ENCODE measurements at regions not wholly inside any gene's neighbourhood (a gene's known extent, or its start where the extent isn't known, plus 50 kb on each side); places are given as distances from the start of the nearest gene placed in this dataset.
"Not testable (repeated sequence)": the region's sequence is repeated elsewhere in the genome, so short reads cannot be mapped to it uniquely, and the experiment has no call there.

GRCh38 chr6:9225441-9225871 lies 790.1 kb upstream of the SLC35B3 start:
- Mint-ChIP-seq H3K4me3 (no peak overlapping the region; the same call in 1 of the 2 replicates), H3K4me1 (ENCODE audit: low read depth) (peaks cover 16% of the 10 kb centered on the region), H3K27me3 (ENCODE audit: insufficient read depth) (no peaks in the 10 kb centered on the region), H3K9me3 (no peaks in the 10 kb centered on the region), H3K36me3 (ENCODE audit: low read depth) (no peaks in the 10 kb centered on the region), H3K27ac (no peak overlapping the region)
- peak; percentile 36 for DNase-seq
- no peak for TF ChIP-seq CTCF (IDR thresholded peaks at IDR 0.05)

- DNase-seq, result peak; percentile 22
- no peak overlapping the region for H3K27ac Mint-ChIP-seq
- H3K4me3 Mint-ChIP-seq, result no peak overlapping the region
- H3K4me1 Mint-ChIP-seq (ENCODE audit: low read depth), result peaks cover 16% of the 10 kb centered on the region
- H3K27me3 Mint-ChIP-seq (ENCODE audit: insufficient read depth), result peaks cover 2% of the 10 kb centered on the region
- no peaks in the 10 kb centered on the region for H3K36me3 Mint-ChIP-seq (ENCODE audit: low read depth)
- H3K9me3 Mint-ChIP-seq, result no peaks in the 10 kb centered on the region
- no peak for TF ChIP-seq CTCF (IDR thresholded peaks at IDR 0.05)
Measured at GRCh38 chr6:9224539-9224938, 789.2 kb upstream of the SLC35B3 start.

GRCh38 chr6:9213717-9214116 lies 778.4 kb upstream of the SLC35B3 start:
- not testable (repeated sequence) for H3K9me3 Mint-ChIP-seq; DNase-seq; H3K4me1 Mint-ChIP-seq (ENCODE audit: low read depth); H3K27me3 Mint-ChIP-seq (ENCODE audit: insufficient read depth); H3K4me3 Mint-ChIP-seq; H3K27ac Mint-ChIP-seq; H3K36me3 Mint-ChIP-seq (ENCODE audit: low read depth)

GRCh38 chr6:9208966-9209365 lies 773.6 kb upstream of the SLC35B3 start:
- Mint-ChIP-seq H3K9me3 (peaks cover 6% of the 10 kb centered on the region; the same call in 1 of the 2 replicates), H3K27ac (no peak overlapping the region), H3K4me3 (no peak overlapping the region), H3K27me3 (ENCODE audit: insufficient read depth) (no peaks in the 10 kb centered on the region; the same call in 1 of the 2 replicates), H3K36me3 (ENCODE audit: low read depth) (no peaks in the 10 kb centered on the region), H3K4me1 (ENCODE audit: low read depth) (peaks cover 27% of the 10 kb centered on the region)
- TF ChIP-seq CTCF (IDR thresholded peaks at IDR 0.05), result no peak
- DNase-seq, result no peak

- H3K27ac Mint-ChIP-seq, result no peak overlapping the region
- no peaks in the 10 kb centered on the region; the same call in 1 of the 2 replicates for H3K27me3 Mint-ChIP-seq (ENCODE audit: insufficient read depth)
Measured at GRCh38 chr6:9205645-9206044, 770.3 kb upstream of the SLC35B3 start.

GRCh38 chr6:9204171-9204570 lies 768.8 kb upstream of the SLC35B3 start:
- Mint-ChIP-seq H3K4me1 (ENCODE audit: low read depth) (peaks cover 26% of the 10 kb centered on the region), H3K9me3 (peaks cover 6% of the 10 kb centered on the region; the same call in 1 of the 2 replicates), H3K27me3 (ENCODE audit: insufficient read depth) (no peaks in the 10 kb centered on the region), H3K27ac (no peak overlapping the region), H3K4me3 (no peak overlapping the region), H3K36me3 (ENCODE audit: low read depth) (no peaks in the 10 kb centered on the region)
- DNase-seq, result peak; percentile 70
- no peak for TF ChIP-seq CTCF (IDR thresholded peaks at IDR 0.05)

More at GRCh38 chr6:9205645-9206044, 770.3 kb upstream of the SLC35B3 start:
- DNase-seq, result no peak
- no peak for TF ChIP-seq CTCF (IDR thresholded peaks at IDR 0.05)
- H3K4me3 Mint-ChIP-seq, result no peak overlapping the region
- peaks cover 26% of the 10 kb centered on the region for H3K4me1 Mint-ChIP-seq (ENCODE audit: low read depth)
- no peaks in the 10 kb centered on the region for H3K36me3 Mint-ChIP-seq (ENCODE audit: low read depth)
- H3K9me3 Mint-ChIP-seq, result peaks cover 6% of the 10 kb centered on the region; the same call in 1 of the 2 replicates

Data from HFFc6 (cell line).